ENCODE measurements at regions not wholly inside any gene's neighbourhood (a gene's known extent, or its start where the extent isn't known, plus 50 kb on each side); places are given as distances from the start of the nearest gene placed in this dataset.

- in situ Hi-C loops (cut with HindIII; ENCODE audit: low sequenced_read_pairs): no loop called here
- TF ChIP-seq CTCF (IDR thresholded peaks at IDR 0.05; ENCODE audit: low read depth, low read length): peak; percentile 6
- no peak for DNase-seq (ENCODE audit: low read depth, low spot score)
- H3K4me3 ChIP-seq (ENCODE audit: low read depth, low read length): no peak overlapping the region
Measured at GRCh38 chr17:15882058-15882720, 62.7 kb upstream of the ADORA2B start.

GRCh38 chr17:15882777-15883176 lies 62.2 kb upstream of the ADORA2B start:
- TF ChIP-seq CTCF (IDR thresholded peaks at IDR 0.05; ENCODE audit: low read depth, low read length): no peak
- no peak overlapping the region for H3K4me3 ChIP-seq (ENCODE audit: low read depth, low read length)
- in situ Hi-C loops (cut with HindIII; ENCODE audit: low sequenced_read_pairs): no loop called here
- DNase-seq (ENCODE audit: low read depth, low spot score): no peak

- no peak for TF ChIP-seq CTCF (IDR thresholded peaks at IDR 0.05; ENCODE audit: low read depth, low read length)
- no peak overlapping the region for H3K4me3 ChIP-seq (ENCODE audit: low read depth, low read length)
- DNase-seq (ENCODE audit: low read depth, low spot score): peak; percentile 85
- in situ Hi-C loops (cut with HindIII; ENCODE audit: low sequenced_read_pairs): no loop called here
Measured at GRCh38 chr17:15883617-15884111, 61.3 kb upstream of the ADORA2B start.

- no peak for DNase-seq (ENCODE audit: low read depth, low spot score)
Measured at GRCh38 chr17:15884731-15885130, 60.2 kb upstream of the ADORA2B start.

GRCh38 chr17:15885770-15886169 lies 59.2 kb upstream of the ADORA2B start:
- in situ Hi-C loops (cut with HindIII; ENCODE audit: low sequenced_read_pairs): no loop called here
- H3K4me3 ChIP-seq (ENCODE audit: low read depth, low read length): no peak overlapping the region
- TF ChIP-seq CTCF (IDR thresholded peaks at IDR 0.05; ENCODE audit: low read depth, low read length): no peak
- DNase-seq (ENCODE audit: low read depth, low spot score): no peak

More at GRCh38 chr17:15884731-15885130, 60.2 kb upstream of the ADORA2B start:
- in situ Hi-C loops (cut with HindIII; ENCODE audit: low sequenced_read_pairs): no loop called here
- TF ChIP-seq CTCF (IDR thresholded peaks at IDR 0.05; ENCODE audit: low read depth, low read length): no peak
- H3K4me3 ChIP-seq (ENCODE audit: low read depth, low read length): no peak overlapping the region

GRCh38 chr17:15886221-15886620 lies 58.7 kb upstream of the ADORA2B start:
- no peak overlapping the region for H3K4me3 ChIP-seq (ENCODE audit: low read depth, low read length)
- in situ Hi-C loops (cut with HindIII; ENCODE audit: low sequenced_read_pairs): no loop called here
- no peak for DNase-seq (ENCODE audit: low read depth, low spot score)
- TF ChIP-seq CTCF (IDR thresholded peaks at IDR 0.05; ENCODE audit: low read depth, low read length): no peak

All from astrocyte of the spinal cord (primary cell).